ENCODE measurements at regions not wholly inside any gene's neighbourhood (a gene's known extent, or its start where the extent isn't known, plus 50 kb on each side); places are given as distances from the start of the nearest gene placed in this dataset.

DNA sequence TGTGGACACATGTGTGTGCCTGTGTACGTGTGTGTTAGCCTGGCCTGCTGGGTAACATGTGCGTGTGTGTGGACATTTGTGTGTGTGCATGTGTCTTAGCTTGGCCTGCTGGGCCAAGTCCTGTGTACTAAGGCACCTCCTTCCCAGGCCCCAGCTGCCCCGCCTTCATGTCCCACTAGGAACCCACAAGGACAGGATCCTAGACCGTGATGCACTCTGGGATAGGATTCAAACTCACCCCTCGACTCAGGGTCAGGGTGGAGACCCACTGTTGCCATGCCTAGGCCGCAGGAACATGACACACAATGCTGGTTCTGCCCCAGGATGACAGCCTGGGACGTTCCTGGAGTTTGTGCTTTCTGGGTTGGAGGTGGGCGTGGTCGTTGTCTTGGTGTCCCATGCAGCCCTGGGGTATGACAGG lies 89.9 kb upstream of the TMPRSS2 start:
- TF ChIP-seq, protein P1, sequence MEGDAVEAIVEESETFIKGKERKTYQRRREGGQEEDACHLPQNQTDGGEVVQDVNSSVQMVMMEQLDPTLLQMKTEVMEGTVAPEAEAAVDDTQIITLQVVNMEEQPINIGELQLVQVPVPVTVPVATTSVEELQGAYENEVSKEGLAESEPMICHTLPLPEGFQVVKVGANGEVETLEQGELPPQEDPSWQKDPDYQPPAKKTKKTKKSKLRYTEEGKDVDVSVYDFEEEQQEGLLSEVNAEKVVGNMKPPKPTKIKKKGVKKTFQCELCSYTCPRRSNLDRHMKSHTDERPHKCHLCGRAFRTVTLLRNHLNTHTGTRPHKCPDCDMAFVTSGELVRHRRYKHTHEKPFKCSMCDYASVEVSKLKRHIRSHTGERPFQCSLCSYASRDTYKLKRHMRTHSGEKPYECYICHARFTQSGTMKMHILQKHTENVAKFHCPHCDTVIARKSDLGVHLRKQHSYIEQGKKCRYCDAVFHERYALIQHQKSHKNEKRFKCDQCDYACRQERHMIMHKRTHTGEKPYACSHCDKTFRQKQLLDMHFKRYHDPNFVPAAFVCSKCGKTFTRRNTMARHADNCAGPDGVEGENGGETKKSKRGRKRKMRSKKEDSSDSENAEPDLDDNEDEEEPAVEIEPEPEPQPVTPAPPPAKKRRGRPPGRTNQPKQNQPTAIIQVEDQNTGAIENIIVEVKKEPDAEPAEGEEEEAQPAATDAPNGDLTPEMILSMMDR (IDR thresholded peaks at IDR 0.05; ENCODE audit: low read length): no peak
- TF ChIP-seq EZH2 (IDR thresholded peaks at IDR 0.05; ENCODE audit: borderline replicate concordance, low read length): no peak

All from OCI-LY1 (cell line).